ENCODE measurements at regions not wholly inside any gene's neighbourhood (a gene's known extent, or its start where the extent isn't known, plus 50 kb on each side); places are given as distances from the start of the nearest gene placed in this dataset.

DNA sequence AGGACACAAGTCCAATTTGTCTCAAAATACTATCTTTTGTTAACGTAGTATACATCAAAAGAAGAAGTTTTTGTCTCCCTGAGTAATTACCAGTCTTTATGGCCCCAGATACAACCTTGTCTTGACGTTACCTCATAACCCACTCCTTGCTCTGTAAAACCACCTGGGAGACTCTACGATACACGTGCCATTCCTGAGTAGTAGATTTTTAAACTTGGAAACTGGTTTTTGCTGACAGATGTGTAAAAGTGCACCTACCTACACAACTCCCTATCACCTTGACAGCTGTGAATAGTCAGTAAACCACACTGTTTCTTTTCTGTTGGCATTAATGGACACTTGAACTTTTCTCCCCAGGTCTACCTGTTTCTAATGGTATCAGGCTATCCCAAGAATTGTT lies 51.7 kb upstream of the RARB start:
- H4K5ac ChIP-seq (ENCODE audit: insufficient read length, low read depth, low read length) = no peak overlapping the region
- H3K79me1 ChIP-seq (ENCODE audit: low read depth, low read length) = no peaks in the 10 kb centered on the region
- no peaks in the 10 kb centered on the region for H3K79me2 ChIP-seq (ENCODE audit: control insufficient read depth in 1 of 2, insufficient read depth in 2 of 2, low read length in 2 of 2)
- no peak overlapping the region for H2BK20ac ChIP-seq (ENCODE audit: low read length)
- no peak overlapping the region for H4K91ac ChIP-seq (replicated peaks; ENCODE audit: insufficient read length, low read length)
- H3K56ac ChIP-seq (replicated peaks; ENCODE audit: insufficient read length, low read depth, low read length) = no peak overlapping the region
- H3K4ac ChIP-seq (replicated peaks; ENCODE audit: insufficient read length, low read depth, low read length) = no peak overlapping the region
- no peaks in the 10 kb centered on the region for H3K4me1 ChIP-seq (replicated peaks in 1 of 4; ENCODE audit: control insufficient read depth in 3 of 4, insufficient read depth in 4 of 4, low read length in 3 of 4)
- H2AFZ ChIP-seq (ENCODE audit: low read length) = no peak overlapping the region
- H3K27ac ChIP-seq (ENCODE audit: low read depth, low read length) = no peak overlapping the region
- no peaks in the 10 kb centered on the region for H3K36me3 ChIP-seq (ENCODE audit: control insufficient read depth in 2 of 4, insufficient read depth in 4 of 4, low read length in 3 of 4)
- no peak overlapping the region for H2BK120ac ChIP-seq (replicated peaks; ENCODE audit: low read depth, low read length)
- H3K14ac ChIP-seq (ENCODE audit: insufficient read length) = no peak overlapping the region
- no peak overlapping the region for H3K18ac ChIP-seq (ENCODE audit: extremely low read depth, low read length)
- H4K8ac ChIP-seq (ENCODE audit: extremely low read depth, insufficient read depth, low read length) = no peak overlapping the region
- DNase-seq (ENCODE audit: low read depth in 1 of 2, low spot score in 2 of 2) (no peak), FAIRE-seq (no peak)
- H3K4me2 ChIP-seq (ENCODE audit: insufficient read depth in 1 of 2, low read depth in 2 of 2, low read length in 2 of 2) = no peak overlapping the region
- ChIA-PET CTCF (ENCODE audit: partially characterized antibody) (interaction anchor here (1.0 kb wide), 1 partner anchor 9 kb away, joined by 3 read pairs; no protein-coding TSS in a partner anchor), POLR2A (ENCODE audit: partially characterized antibody) (no interaction called here)
- H2BK15ac ChIP-seq (ENCODE audit: low read length) = no peak overlapping the region
- no peak overlapping the region for H3K23ac ChIP-seq (ENCODE audit: insufficient read length)
- no peak overlapping the region for H2BK5ac ChIP-seq (ENCODE audit: low read depth, low read length)
- H3K23me2 ChIP-seq (ENCODE audit: low read depth, low read length) = no peaks in the 10 kb centered on the region
- no peak overlapping the region for H3K4me3 ChIP-seq (ENCODE audit: extremely low read depth in 1 of 4, insufficient read depth in 2 of 4, low read depth in 3 of 4, low read length in 4 of 4)
- no peak overlapping the region for H2BK12ac ChIP-seq (ENCODE audit: low read depth, low read length)
- 72% methylated on average over 4 of the region's 4 CpGs; no CpG with 5 or more reads in 1 of the 2 experiments for WGBS, 2 experiments (ENCODE audit: extremely low coverage in 1 of 2, insufficient coverage in 1 of 2, insufficient read length in 1 of 2, insufficient replicate concordance in 2 of 2, low coverage in 1 of 2, low lambda C conversion rate in 2 of 2, missing lambda C conversion rate in 1 of 2)
- no peaks in the 10 kb centered on the region; a peak in 1 of 4 replicates for H3K9me3 ChIP-seq (ENCODE audit: insufficient read depth in 2 of 2, low read depth in 1 of 2, low read length in 1 of 2)
- no peaks in the 10 kb centered on the region for H4K20me1 ChIP-seq (replicated peaks in 1 of 2; ENCODE audit: control insufficient read depth in 1 of 2, insufficient read depth in 2 of 2, low read length in 2 of 2)
- no peak overlapping the region for H2AK5ac ChIP-seq (ENCODE audit: low read depth, low read length)
- no peak overlapping the region for H3K9ac ChIP-seq (replicated peaks in 1 of 4; ENCODE audit: extremely low read depth in 1 of 4, low read depth in 3 of 4, low read length in 3 of 4)
- TF ChIP-seq, protein P1, sequence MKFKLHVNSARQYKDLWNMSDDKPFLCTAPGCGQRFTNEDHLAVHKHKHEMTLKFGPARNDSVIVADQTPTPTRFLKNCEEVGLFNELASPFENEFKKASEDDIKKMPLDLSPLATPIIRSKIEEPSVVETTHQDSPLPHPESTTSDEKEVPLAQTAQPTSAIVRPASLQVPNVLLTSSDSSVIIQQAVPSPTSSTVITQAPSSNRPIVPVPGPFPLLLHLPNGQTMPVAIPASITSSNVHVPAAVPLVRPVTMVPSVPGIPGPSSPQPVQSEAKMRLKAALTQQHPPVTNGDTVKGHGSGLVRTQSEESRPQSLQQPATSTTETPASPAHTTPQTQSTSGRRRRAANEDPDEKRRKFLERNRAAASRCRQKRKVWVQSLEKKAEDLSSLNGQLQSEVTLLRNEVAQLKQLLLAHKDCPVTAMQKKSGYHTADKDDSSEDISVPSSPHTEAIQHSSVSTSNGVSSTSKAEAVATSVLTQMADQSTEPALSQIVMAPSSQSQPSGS (IDR thresholded peaks at IDR 0.05; ENCODE audit: low read length) = no peak
- no peak for TF ChIP-seq EZH2 (IDR thresholded peaks at IDR 0.05; ENCODE audit: low read depth, low read length, severe bottlenecking)
- no peak for TF ChIP-seq CBX8 (IDR thresholded peaks at IDR 0.05; ENCODE audit: borderline replicate concordance, low read depth, low read length)
- no peak for TF ChIP-seq SAP30 (IDR thresholded peaks at IDR 0.05; ENCODE audit: insufficient read depth, insufficient replicate concordance, low read length)
- no peak for TF ChIP-seq SUZ12 (IDR thresholded peaks at IDR 0.05; ENCODE audit: low read length)
- H3K27me3 ChIP-seq (replicated peaks in 1 of 4; ENCODE audit: control insufficient read depth in 3 of 4, extremely low read depth in 1 of 4, insufficient read depth in 3 of 4, low read length in 3 of 4) = no peaks in the 10 kb centered on the region

Data from H1 (cell line).